ENCODE measurements at regions not wholly inside any gene's neighbourhood (a gene's known extent, or its start where the extent isn't known, plus 50 kb on each side); places are given as distances from the start of the nearest gene placed in this dataset.

DNA sequence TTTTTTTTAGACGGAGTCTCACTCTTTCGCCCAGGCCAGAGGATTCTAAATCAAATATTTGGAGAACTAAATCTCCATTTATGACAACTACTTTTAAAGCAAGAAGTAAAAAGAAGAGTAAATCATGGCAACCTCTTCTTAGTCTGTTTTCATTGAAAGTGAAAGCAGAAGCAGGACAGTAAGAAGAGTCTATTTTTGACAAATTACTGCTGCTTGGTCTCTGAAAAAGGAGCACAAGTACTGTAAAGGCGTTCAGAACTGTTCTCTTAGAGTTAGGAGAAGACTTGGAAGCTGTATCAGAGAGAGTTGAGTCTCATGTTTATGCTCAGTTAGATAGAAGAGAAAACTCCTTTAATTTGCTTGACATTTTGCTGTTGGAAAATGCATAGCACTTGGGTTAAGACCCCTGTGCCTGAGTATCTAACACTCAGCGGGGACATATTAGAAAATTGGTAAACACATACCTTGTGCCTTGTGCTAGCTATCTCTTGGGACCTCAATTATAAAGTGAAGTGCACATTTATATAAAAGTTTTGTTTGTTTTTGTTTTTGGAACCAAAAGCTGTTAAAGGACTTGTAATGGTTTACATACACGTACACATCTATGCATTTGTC lies 433.0 kb downstream of the ANKRD7 start:
- DNase-seq (ENCODE audit: low spot score), result peak; percentile 17
- TF ChIP-seq, protein P1, sequence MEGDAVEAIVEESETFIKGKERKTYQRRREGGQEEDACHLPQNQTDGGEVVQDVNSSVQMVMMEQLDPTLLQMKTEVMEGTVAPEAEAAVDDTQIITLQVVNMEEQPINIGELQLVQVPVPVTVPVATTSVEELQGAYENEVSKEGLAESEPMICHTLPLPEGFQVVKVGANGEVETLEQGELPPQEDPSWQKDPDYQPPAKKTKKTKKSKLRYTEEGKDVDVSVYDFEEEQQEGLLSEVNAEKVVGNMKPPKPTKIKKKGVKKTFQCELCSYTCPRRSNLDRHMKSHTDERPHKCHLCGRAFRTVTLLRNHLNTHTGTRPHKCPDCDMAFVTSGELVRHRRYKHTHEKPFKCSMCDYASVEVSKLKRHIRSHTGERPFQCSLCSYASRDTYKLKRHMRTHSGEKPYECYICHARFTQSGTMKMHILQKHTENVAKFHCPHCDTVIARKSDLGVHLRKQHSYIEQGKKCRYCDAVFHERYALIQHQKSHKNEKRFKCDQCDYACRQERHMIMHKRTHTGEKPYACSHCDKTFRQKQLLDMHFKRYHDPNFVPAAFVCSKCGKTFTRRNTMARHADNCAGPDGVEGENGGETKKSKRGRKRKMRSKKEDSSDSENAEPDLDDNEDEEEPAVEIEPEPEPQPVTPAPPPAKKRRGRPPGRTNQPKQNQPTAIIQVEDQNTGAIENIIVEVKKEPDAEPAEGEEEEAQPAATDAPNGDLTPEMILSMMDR (IDR thresholded peaks at IDR 0.05; ENCODE audit: extremely low read depth, missing control alignments), result no peak

DNA sequence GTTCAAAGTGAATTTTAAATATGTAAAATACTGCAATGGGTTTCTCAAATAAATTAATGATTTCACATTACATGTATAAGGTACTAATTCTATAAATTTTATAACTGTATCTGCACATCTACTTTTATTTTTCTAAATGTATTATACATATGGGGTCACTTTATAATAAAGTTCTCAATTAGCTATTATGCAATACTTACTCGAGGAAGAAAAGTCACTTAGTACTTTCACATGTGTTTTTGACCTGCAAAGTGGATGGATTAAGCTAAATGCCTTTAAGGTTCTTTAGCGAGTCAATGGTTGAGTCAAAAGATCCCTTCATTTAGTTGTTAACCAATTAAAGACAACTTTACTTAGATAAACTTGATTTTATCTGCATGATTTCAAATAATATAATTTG lies 437.8 kb downstream of the ANKRD7 start:
- TF ChIP-seq, protein P1 (IDR thresholded peaks at IDR 0.05; ENCODE audit: extremely low read depth, missing control alignments), result no peak
- DNase-seq (ENCODE audit: low spot score), result no peak

DNA sequence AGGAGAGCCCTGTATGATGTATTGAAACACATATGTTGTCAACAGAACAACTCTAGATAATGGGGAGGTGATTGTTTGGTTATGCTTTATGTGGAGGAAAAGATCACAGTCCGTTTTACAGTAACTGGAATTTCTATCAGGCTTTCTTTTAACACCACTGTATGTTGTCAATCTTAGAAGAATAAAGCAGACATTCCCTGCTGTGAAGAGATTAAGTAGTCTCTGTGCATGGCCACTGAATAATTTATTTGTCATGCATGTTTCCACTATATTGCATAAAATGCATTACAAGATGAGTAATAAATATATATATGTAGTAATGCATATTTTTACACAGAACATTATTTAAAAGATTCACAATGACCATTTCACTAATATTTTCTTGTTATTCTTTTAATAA lies 440.0 kb downstream of the ANKRD7 start:
- TF ChIP-seq, protein P1 (IDR thresholded peaks at IDR 0.05; ENCODE audit: extremely low read depth, missing control alignments), result no peak
- DNase-seq (ENCODE audit: low spot score), result no peak

DNA sequence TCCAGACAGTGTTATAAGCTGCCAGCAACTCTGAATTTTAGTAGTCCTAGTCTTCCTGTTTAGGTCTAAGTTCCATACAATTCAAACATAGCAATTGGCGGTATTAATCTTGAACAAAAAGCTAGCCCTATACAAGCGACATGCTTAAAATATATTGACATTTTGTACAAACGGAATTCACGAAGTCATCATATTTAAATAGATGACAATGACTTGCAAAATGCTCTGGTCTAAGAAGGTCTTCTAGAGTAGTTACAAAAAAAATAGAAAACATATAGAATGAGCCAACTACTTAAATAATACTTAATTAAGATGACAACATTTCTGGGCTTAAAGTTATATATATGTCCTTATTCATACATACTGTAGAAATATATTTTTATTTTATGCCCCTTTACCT lies 446.6 kb downstream of the ANKRD7 start:
- TF ChIP-seq, protein P1 (IDR thresholded peaks at IDR 0.05; ENCODE audit: extremely low read depth, missing control alignments), result no peak

DNA sequence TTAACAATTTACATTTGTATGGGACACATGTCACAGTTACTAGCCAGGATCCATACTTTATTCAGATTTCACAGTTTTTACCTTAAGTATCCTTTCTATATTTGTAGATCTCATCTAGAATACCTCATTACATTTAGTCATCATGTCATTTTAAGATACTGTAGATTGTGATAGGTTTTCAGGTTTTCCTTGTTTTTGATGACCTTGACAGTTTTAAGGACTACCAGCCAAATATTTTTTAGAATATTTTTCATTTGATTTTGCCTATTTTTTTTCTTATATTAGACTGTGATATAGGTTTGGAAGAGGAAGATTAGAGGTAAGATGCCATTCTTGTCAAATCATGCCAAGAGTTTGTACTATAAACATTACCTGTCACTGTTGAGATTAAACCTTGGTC lies 460.3 kb downstream of the ANKRD7 start:
- TF ChIP-seq, protein P1 (IDR thresholded peaks at IDR 0.05; ENCODE audit: extremely low read depth, missing control alignments), result no peak
- DNase-seq (ENCODE audit: low spot score), result no peak

More for the DNA sequence above, 446.6 kb downstream of the ANKRD7 start:
- DNase-seq (ENCODE audit: low spot score), result no peak

DNA sequence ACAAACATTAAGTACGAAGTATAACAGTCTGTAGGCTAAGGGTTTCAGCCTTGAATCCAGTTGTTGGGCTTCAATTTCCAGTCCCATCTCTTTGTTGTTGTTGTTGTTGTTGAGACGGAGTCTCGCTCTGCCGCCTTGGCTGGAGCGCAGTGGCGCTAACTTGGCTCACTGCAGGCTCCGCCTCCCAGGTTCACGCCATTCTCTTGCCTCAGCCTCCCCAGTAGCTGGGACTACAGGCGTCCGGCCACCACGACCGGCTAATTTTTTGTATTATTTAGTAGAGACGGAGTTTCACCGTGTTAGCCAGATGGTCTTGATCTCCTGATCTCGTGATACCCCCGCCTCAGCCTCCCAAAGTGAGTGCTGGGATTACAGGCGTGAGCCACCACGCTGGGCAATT lies 464.9 kb downstream of the ANKRD7 start:
- no peak for DNase-seq (ENCODE audit: low spot score)
- TF ChIP-seq, protein P1 (IDR thresholded peaks at IDR 0.05; ENCODE audit: extremely low read depth, missing control alignments), result no peak

DNA sequence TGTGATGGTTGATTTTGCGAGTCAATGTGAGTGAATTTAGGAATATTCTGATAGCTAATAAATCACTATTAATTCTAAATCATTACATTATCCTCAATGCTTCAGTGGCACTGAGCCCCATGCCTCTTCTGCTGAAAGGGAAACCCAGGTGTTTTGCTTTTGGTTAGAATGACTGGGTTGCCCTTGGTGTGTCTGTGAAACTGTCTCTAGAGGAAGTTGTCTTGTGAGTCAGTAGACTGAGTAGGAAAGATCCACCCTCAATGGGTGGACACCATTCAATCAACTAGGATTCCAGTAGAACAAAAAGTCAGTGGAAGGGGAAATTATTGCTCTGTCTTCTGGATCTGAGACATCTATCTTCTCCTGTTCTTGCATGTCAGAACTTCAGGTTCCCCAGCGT lies 472.4 kb downstream of the ANKRD7 start:
- no peak for DNase-seq (ENCODE audit: low spot score)
- TF ChIP-seq, protein P1 (IDR thresholded peaks at IDR 0.05; ENCODE audit: extremely low read depth, missing control alignments), result no peak
